GM12892 (cell line): ENCODE measurements at regions not wholly inside any gene's neighbourhood (a gene's known extent, or its start where the extent isn't known, plus 50 kb on each side); places are given as distances from the start of the nearest gene placed in this dataset.
A peak's percentile ranks its signal among the peaks of the same experiment; 100 is the strongest.

ENCODE experiments used
- DNase-seq: peaks from one replicate; pipeline ENCODE4 v3.0.0; 2011; ENCODE audit not compliant: insufficient read length
- FAIRE-seq: peaks from 2 replicates; lab custom pipeline; 2011; peaks lifted over from hg19 to GRCh38; lab: Jason Lieb, UNC
- POLR2A ChIP-seq: IDR thresholded peaks from 2 replicates; pipeline ENCODE4 v1.6.1; 2011; ENCODE audit warnings: low read depth, low read length, control low read depth
- POLR2AphosphoS5 ChIP-seq: IDR thresholded peaks from 2 replicates; pipeline ENCODE4 v1.6.1; 2011; ENCODE audit warnings: low read depth, low read length, control low read depth
- TAF1 ChIP-seq: IDR thresholded peaks from 2 replicates; pipeline ENCODE4 v1.6.1; 2011; ENCODE audit warnings: low read depth, mild to moderate bottlenecking, control low read depth, low read length, borderline replicate concordance

DNA sequence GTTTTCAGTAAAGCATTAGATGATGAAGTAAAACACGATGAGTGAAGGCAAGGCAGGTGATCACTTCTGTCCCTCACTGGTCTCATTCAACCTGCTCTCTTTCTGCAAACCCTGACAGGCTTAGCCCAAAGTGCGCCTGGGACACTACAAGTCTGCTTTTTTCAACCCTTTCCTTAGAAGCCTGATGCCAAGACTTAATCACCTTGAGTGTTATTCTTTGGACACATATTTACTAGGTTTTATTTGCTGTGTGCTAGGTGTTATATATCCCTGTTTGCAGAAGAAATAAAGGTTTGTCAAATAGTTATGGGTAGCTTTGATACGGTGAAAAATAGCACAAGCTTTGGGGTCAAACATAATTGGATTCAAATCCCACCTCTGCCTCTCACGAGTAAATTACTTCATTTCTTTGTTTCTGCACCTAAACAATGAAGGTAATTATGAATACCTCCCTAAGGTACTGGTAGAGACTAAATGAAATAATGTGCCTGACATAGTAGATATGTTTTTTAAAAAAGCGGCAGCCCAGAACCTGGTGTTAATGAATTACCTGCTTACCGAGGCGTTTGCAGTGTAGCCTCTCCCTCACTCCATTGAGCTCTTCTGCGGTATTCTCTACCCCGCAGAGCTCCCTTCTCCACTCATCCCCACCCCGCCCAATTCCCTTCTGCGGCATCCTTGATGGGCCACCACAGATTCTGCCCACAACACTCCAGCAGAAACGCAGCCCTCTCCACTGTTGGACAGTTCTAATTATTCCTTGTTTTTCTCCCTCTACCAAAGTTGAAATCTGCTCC is 269.0 kb upstream of the TPM1 start:
- no peak for DNase-seq
- FAIRE-seq = no peak

DNA sequence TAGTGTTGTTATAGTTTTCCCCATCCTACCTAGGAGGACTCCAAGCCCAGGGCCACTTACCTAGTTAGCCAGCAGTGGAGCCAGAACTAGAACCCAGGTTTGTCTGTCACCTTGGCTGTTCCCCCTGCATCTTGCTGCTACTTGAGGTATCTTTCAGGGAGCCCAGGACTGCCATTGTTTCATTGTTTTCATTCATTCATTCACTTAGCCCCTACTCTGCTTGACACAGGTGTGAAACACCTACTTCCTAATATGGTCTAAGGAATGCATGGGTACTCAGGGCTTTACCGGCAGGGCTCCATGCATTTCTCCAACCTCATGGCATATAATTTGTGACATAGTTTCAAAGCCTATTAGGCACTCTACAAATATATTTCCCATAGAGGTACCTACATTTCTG is 266.6 kb upstream of the TPM1 start:
- TF ChIP-seq POLR2A (no peak), TAF1 (no peak), POLR2AphosphoS5 (no peak)
- DNase-seq (no peak), FAIRE-seq (no peak)

More for the DNA sequence above, 269.0 kb upstream of the TPM1 start:
- TF ChIP-seq POLR2AphosphoS5 (no peak), TAF1 (no peak), POLR2A (no peak)

DNA sequence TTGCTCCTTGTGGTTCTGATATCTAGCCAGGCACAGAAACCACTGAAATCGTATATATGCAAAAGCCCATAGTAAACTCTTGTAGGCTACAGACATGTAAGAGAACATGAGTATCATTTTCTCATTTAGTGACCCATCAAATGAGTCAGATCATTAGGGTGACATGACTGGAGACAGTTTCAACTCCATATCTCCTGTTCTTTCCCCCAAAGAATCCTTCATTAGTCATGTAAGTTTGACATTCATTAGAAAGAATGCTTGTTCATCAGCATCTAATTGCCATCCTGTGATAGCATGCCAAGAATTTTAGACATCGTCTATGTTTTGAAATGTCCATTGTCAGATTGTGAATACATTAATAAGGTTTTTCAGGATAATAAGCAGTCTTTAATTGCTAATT is 264.9 kb upstream of the TPM1 start:
- DNase-seq (no peak), FAIRE-seq (no peak)
- TF ChIP-seq POLR2AphosphoS5 (no peak), TAF1 (no peak), POLR2A (no peak)

DNA sequence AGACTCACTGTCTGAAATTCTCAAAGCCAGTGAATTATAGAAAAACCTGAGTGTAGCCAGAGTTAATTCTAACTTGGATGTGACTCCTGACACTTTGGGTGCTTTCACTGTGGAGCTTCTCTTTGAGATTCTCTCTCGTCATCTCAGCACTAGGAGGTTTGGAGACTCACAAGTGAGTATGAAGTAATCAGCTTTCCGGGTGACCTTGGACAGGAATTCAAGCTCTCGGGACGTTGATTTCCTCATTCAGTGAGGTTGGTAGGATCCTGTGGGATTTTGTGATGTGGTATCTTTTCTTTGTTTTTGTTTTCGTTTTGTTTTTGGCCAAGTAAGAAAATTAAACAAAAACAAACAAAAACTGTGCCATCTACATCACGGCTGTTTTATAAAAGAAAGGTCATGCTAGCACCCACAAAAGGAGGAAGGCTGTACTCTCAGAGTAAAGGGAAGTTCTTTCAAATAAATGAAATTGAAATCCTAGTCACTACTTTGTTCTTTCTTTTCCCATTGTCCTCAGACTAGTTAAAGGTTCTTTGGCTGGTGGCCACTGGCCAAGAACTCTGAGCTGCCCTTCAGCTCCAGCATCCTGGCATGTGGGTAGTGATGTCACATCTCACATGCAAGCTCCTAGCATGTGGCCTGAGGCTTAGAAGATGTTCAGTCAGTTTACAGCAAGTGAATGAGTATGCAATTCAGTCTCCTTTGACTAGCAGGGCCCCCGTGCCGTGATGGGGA is 263.3 kb upstream of the TPM1 start:
- DNase-seq = no peak
- no peak for FAIRE-seq
- TF ChIP-seq POLR2AphosphoS5 = no peak
- no peak for TF ChIP-seq POLR2A
- no peak for TF ChIP-seq TAF1

DNA sequence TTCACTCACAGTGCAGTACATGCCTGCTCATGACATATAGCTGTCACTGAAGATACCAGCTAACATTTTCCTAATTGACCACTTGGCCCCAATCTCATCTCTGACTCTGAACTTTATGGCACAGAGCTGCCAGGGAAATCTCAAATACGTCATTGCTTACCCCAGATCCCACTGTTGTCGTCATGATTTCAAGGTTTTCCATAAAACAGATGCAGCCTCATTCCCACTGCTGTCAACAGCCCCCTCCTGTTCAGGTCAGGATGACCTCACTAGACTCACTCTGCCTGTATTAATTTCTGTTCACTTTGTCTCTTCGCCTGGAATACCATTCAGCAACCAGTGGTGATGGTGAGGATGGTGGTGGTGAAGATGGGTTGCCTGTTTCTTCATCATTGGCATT is 262.6 kb upstream of the TPM1 start:
- TF ChIP-seq POLR2A = no peak
- no peak for TF ChIP-seq POLR2AphosphoS5
- no peak for TF ChIP-seq TAF1
- no peak for DNase-seq
- FAIRE-seq = no peak

DNA sequence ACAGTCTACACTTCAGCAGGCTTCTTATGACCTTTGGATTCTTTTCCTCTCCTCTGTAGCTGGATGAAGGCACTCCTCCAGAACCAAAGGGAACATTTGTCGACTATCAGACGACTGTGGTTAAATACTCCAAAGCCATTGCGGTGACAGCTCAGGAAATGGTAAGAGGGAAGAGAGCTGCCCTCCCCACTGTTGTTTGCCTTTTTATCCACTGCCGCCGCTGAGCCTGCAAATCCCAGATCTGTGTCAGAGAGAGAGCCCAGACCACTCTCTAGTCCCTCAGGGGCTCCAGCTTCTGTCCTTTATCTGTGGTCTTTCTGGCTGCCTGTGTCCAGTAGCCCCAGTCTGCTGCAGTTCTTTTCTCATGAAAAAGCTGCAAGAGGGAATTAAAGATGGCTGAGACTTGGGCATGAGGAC is 261.5 kb upstream of the TPM1 start:
- no peak for FAIRE-seq
- TF ChIP-seq TAF1 (no peak), POLR2A (no peak), POLR2AphosphoS5 (no peak)
- no peak for DNase-seq

DNA sequence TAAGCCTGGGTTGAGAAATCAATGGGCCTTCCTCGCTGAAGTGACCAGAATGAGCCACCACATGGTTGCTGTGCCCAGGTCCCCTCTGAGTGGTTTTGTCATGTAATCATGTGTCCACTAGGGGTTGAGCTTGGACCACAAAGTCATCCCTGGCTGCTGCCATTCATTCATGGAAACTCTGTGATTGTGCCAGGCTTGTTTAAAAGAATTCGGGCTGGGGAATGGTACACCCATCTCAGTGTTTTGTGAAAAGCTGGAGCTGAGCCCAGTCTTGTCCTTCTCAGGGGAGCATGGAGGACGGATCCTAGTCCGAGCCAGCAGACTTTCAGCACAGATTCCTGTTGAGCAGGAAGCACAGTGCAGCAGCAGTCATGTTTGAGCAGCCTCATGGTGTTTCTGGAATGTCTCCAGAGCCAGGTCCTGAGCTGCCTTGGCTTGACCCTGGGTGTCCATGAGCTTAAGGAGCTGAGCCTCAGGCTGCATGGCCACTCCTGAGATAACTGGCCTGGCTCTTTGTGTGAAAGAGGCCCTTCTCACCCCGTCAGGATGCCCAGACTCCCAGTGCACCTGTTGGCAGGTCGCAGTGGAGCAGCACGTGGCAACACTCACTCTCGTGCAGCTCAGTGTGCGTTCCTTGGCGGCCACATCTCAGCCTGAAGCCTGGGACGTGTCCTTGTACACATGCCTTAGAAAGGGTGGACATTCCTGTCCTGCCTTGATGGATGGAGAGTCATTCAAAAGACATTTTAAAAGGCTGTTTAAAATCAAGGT is 260.3 kb upstream of the TPM1 start:
- peak; percentile 9 for FAIRE-seq
- TF ChIP-seq POLR2AphosphoS5 = no peak
- no peak for TF ChIP-seq POLR2A
- no peak for TF ChIP-seq TAF1
- DNase-seq = no peak

DNA sequence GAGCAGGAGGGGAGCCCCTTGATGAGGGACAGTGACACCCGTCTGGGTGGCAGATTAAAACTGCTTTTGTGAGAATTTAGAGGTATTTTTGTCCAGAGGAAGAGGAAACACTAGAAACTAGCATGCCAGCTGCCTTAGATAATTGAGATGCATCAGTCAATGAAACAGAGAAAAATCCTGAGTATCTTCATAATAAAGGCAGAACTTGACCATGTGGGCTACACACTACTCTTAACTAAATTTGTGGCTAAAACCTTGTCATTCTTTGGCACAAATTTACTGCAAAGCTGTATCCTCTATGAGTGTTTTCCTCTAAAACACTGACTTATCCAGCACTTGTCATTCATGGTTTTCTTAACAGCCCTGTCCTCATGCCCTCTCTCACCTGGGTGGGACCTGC is 259.7 kb upstream of the TPM1 start:
- FAIRE-seq (no peak), DNase-seq (no peak)
- TF ChIP-seq POLR2AphosphoS5 = no peak
- TF ChIP-seq TAF1 = no peak
- no peak for TF ChIP-seq POLR2A

DNA sequence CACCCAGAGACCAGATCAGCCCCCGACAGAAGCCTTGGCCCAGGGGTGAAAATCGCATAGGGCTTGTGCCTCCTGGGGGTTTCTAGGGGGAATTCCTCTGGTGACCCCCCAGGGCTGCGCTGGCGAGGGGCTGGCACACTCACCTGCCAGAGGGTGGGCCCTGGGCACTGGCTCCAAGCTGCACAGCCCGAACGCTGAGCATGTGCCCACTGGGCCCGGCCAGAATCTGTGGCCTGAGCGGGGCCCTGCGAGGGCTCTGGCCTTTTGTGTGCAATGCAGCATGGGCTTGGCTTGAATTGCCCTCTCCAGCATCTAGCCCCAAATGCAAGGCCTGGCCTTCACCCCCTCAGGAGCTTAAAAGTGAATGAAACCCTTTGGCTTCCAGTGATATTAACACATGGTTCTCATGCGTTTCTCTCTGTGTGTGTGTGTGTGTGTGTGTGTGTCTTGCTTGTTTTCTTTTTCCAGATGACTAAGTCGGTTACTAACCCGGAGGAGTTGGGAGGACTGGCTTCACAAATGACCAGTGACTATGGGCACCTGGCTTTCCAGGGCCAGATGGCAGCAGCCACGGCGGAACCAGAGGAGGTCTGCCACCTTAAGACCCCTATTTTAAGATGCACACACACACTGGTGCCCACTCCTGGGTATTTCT is 259.1 kb upstream of the TPM1 start:
- DNase-seq (no peak), FAIRE-seq (no peak)
- no peak for TF ChIP-seq POLR2AphosphoS5
- no peak for TF ChIP-seq TAF1
- TF ChIP-seq POLR2A = no peak

DNA sequence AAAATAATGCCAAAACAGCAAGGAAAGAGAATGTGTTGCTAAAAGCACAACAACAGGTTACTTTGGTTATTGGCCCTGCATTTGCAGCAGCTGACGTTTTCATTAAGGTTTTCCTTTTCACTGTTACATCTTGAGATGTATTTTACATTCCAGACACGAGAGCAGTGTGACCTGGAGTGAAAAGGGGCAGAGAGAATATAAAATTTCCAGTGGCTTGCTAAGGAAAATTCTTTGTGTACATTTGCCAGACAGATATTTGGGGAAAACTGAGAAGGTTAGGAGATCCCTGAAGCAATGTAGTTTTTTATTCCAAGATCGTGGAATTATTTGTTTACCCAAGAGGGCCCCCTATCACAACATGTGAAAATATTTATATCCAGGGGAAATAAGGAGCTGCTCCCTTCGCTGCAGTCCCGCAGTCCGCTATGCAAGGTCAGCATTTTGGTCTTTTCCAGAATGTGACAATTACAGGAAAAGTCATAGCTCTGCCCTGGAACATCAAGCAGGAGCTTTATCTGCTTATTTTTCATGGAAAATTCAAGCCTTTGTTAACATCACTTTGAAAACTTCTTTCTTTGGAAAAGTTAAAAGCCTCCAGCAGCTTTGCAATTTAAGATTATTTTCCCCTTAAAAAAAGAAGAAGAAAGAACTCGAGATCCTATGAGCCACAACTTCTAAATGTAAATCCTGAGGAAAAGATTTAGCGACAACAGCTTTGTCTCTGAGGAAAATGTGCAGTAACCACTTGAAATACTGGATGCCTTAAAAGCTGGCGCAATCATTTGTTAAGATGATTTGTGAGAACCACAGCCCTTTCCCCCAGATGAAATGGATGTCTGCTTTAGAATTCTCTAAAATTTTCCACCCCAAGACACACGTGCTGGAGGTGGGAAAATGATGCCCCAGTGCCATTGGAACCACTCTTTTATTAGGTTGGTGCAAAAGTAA is 256.4 kb upstream of the TPM1 start:
- DNase-seq (no peak), FAIRE-seq (no peak)
- TF ChIP-seq POLR2A = no peak
- no peak for TF ChIP-seq TAF1
- TF ChIP-seq POLR2AphosphoS5 = no peak

DNA sequence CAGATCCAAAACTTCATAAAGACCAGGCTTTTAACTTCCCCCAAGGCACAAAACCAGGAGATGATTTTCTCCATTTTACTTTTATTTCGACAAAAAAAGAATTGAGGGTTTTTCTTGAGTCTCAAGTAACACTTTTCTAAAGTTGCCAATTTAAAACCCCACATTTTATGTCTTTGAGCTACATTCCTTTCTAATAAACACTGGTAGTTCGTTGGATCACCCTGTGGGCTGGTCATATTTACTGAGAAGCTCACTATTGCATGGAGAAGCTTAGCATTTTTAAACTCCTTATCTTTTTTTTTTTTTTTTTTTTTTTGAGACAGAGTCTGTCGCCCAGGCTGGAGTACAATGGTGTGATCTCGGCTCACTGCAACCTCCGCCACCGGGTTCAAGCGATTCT is 255.1 kb upstream of the TPM1 start:
- DNase-seq = no peak
- no peak for TF ChIP-seq TAF1
- TF ChIP-seq POLR2A = no peak
- no peak for TF ChIP-seq POLR2AphosphoS5
- no peak for FAIRE-seq
